Progenitor cell of endocrine pancreas (in vitro differentiated cells): ENCODE measurements at regions not wholly inside any gene's neighbourhood (a gene's known extent, or its start where the extent isn't known, plus 50 kb on each side); places are given as distances from the start of the nearest gene placed in this dataset.

Experiments
- DNase-seq: peaks from one replicate; pipeline ENCODE4 v3.0.0; 2021; ENCODE audit warnings: low spot score; ENCODE audit not compliant: unreplicated experiment
- H3K27ac Mint-ChIP-seq: 2 replicates; pipeline ENCODE4 v1.8.0; 2021; ENCODE audit warnings: mild to moderate bottlenecking, moderate library complexity, mixed read lengths
- H3K27me3 Mint-ChIP-seq: 2 replicates; pipeline ENCODE4 v1.8.0; 2021; ENCODE audit warnings: mixed read lengths
- H3K36me3 Mint-ChIP-seq: 2 replicates; pipeline ENCODE4 v1.8.0; 2022; ENCODE audit warnings: mixed read lengths; ENCODE audit not compliant: insufficient read depth
- H3K4me1 Mint-ChIP-seq: 2 replicates; pipeline ENCODE4 v1.8.0; 2021; ENCODE audit warnings: low read depth, mixed read lengths
- H3K4me3 Mint-ChIP-seq: 2 replicates; pipeline ENCODE4 v1.8.0; 2021; ENCODE audit warnings: low read depth, mild to moderate bottlenecking, moderate library complexity, mixed read lengths
- H3K9me3 Mint-ChIP-seq: 2 replicates; pipeline ENCODE4 v1.8.0; 2021; ENCODE audit warnings: low read depth, mixed read lengths
- TF ChIP-seq, protein P1 (sequence below): fragments of 200-600 bp; sonication (generic); IDR thresholded peaks from one replicate; pipeline ENCODE4 v1.5.0; 2021; ENCODE audit warnings: antibody characterized with exemption, mild to moderate bottlenecking; ENCODE audit not compliant: unreplicated experiment

- Mint-ChIP-seq H3K27ac (no peak overlapping the region), H3K9me3 (no peaks in the 10 kb centered on the region), H3K4me3 (no peak overlapping the region), H3K27me3 (no peaks in the 10 kb centered on the region), H3K4me1 (no peaks in the 10 kb centered on the region), H3K36me3 (no peaks in the 10 kb centered on the region)
- no peak for DNase-seq
- TF ChIP-seq, protein P1, sequence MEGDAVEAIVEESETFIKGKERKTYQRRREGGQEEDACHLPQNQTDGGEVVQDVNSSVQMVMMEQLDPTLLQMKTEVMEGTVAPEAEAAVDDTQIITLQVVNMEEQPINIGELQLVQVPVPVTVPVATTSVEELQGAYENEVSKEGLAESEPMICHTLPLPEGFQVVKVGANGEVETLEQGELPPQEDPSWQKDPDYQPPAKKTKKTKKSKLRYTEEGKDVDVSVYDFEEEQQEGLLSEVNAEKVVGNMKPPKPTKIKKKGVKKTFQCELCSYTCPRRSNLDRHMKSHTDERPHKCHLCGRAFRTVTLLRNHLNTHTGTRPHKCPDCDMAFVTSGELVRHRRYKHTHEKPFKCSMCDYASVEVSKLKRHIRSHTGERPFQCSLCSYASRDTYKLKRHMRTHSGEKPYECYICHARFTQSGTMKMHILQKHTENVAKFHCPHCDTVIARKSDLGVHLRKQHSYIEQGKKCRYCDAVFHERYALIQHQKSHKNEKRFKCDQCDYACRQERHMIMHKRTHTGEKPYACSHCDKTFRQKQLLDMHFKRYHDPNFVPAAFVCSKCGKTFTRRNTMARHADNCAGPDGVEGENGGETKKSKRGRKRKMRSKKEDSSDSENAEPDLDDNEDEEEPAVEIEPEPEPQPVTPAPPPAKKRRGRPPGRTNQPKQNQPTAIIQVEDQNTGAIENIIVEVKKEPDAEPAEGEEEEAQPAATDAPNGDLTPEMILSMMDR = no peak
These were observed 359.3 kb downstream of the SH3GL2 start for GRCh38 chr9:17938035-17938655.

DNA sequence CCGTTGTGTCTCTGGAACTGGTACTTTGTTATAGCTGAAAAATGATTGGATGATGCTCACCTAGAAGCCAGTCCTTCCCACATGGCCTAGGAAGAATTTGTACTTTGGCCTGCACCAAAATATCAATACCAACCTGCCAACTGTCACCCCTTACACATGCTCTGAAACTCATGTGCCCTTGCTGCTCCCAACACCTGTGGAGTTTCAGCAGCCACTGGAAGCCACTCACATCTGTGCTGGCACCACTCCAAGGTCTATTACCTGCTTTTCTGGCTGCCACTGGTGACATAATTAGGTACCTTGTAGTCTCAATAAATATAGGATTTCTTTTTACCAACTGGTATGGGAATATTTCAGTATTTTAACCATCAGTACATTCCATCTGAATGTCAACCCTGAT lies 363.6 kb downstream of the SH3GL2 start:
- Mint-ChIP-seq H3K36me3 (no peaks in the 10 kb centered on the region), H3K27me3 (no peaks in the 10 kb centered on the region)

DNA sequence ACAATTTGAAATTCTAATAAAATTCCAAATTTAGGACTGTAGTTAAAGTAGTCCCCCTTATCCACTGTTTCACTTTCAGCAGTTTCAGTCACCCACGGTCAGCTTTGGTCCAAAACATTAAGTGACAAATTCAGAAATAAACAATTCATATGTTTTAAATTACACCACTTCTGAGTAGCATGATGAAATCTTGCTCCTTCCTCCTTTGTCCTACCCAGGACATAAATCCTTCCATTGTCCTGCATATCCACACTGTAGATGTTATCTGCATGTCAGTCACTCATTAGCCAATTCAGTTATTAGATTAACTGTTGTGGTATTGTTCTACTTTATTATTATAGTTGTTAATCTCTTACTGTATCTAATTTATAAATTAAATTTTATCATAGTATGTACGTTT lies 376.5 kb downstream of the SH3GL2 start:
- Mint-ChIP-seq H3K27me3 (no peaks in the 10 kb centered on the region), H3K4me3 (no peak overlapping the region), H3K9me3 (no peaks in the 10 kb centered on the region), H3K4me1 (no peaks in the 10 kb centered on the region), H3K27ac (no peak overlapping the region), H3K36me3 (no peaks in the 10 kb centered on the region)
- no peak for DNase-seq
- TF ChIP-seq, protein P1 = no peak

More for the DNA sequence above, 363.6 kb downstream of the SH3GL2 start:
- TF ChIP-seq, protein P1 = no peak
- Mint-ChIP-seq H3K4me1 (no peaks in the 10 kb centered on the region), H3K4me3 (no peak overlapping the region), H3K27ac (no peak overlapping the region), H3K9me3 (no peaks in the 10 kb centered on the region)
- no peak for DNase-seq

- Mint-ChIP-seq H3K4me3 (no peak overlapping the region), H3K36me3 (no peaks in the 10 kb centered on the region), H3K9me3 (no peaks in the 10 kb centered on the region), H3K27ac (no peak overlapping the region), H3K27me3 (no peaks in the 10 kb centered on the region), H3K4me1 (no peaks in the 10 kb centered on the region)
- DNase-seq = no peak
- TF ChIP-seq, protein P1 = no peak
These were observed 379.5 kb downstream of the SH3GL2 start for GRCh38 chr9:17958363-17958762.

- Mint-ChIP-seq H3K27me3 (no peaks in the 10 kb centered on the region), H3K36me3 (no peaks in the 10 kb centered on the region), H3K4me1 (no peaks in the 10 kb centered on the region), H3K4me3 (no peak overlapping the region), H3K27ac (no peak overlapping the region), H3K9me3 (no peaks in the 10 kb centered on the region)
- TF ChIP-seq, protein P1 = no peak
- DNase-seq = no peak
These were observed 383.9 kb downstream of the SH3GL2 start for GRCh38 chr9:17962747-17963146.
